ENCODE measurements at regions not wholly inside any gene's neighbourhood (a gene's known extent, or its start where the extent isn't known, plus 50 kb on each side); places are given as distances from the start of the nearest gene placed in this dataset.

GRCh38 chrX:109952985-109953905, 49.7 kb upstream of the TMEM164 start:
- Histone ChIP-seq H3K27me3 (no peaks in the 10 kb centered on the region), H3K4me3 (no peak overlapping the region), H3K36me3 (no peaks in the 10 kb centered on the region), H3K27ac (no peak overlapping the region), H3K4me1 (no peaks in the 10 kb centered on the region), H3K9me3 (no peaks in the 10 kb centered on the region)
- intact Hi-C loops (cut with DNase I; ENCODE audit: low total_unique reads) (no loop called here), in situ Hi-C loops (cut with MboI; ENCODE audit: low pct_ligation_motif_present in 1 of 4, low pct_unique_long_range_greater_than_20kb in 1 of 4, low sequenced_read_pairs in 3 of 4) (no loop called here)
- DNase-seq, result no peak
- no peak for TF ChIP-seq POLR2A (IDR thresholded peaks at IDR 0.05)
- TF ChIP-seq, protein P1, sequence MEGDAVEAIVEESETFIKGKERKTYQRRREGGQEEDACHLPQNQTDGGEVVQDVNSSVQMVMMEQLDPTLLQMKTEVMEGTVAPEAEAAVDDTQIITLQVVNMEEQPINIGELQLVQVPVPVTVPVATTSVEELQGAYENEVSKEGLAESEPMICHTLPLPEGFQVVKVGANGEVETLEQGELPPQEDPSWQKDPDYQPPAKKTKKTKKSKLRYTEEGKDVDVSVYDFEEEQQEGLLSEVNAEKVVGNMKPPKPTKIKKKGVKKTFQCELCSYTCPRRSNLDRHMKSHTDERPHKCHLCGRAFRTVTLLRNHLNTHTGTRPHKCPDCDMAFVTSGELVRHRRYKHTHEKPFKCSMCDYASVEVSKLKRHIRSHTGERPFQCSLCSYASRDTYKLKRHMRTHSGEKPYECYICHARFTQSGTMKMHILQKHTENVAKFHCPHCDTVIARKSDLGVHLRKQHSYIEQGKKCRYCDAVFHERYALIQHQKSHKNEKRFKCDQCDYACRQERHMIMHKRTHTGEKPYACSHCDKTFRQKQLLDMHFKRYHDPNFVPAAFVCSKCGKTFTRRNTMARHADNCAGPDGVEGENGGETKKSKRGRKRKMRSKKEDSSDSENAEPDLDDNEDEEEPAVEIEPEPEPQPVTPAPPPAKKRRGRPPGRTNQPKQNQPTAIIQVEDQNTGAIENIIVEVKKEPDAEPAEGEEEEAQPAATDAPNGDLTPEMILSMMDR (IDR thresholded peaks at IDR 0.05), result no peak
- TF ChIP-seq POLR2AphosphoS5 (IDR thresholded peaks at IDR 0.05), result no peak
- TF ChIP-seq EP300 (IDR thresholded peaks at IDR 0.05; ENCODE audit: low read depth), result no peak
- WGBS, 2 donors (ENCODE audit: low coverage in 1 of 2), result 60 to 77% methylated on average over 1 to 4 of the region's 4 CpGs
